GM12892 (cell line): ENCODE measurements at regions not wholly inside any gene's neighbourhood (a gene's known extent, or its start where the extent isn't known, plus 50 kb on each side); places are given as distances from the start of the nearest gene placed in this dataset.

Experiments used
- POLR2A ChIP-seq: IDR thresholded peaks from 2 replicates; pipeline ENCODE4 v1.6.1; 2011; ENCODE audit warnings: low read depth, low read length, control low read depth
- POLR2AphosphoS5 ChIP-seq: IDR thresholded peaks from 2 replicates; pipeline ENCODE4 v1.6.1; 2011; ENCODE audit warnings: low read depth, low read length, control low read depth

DNA sequence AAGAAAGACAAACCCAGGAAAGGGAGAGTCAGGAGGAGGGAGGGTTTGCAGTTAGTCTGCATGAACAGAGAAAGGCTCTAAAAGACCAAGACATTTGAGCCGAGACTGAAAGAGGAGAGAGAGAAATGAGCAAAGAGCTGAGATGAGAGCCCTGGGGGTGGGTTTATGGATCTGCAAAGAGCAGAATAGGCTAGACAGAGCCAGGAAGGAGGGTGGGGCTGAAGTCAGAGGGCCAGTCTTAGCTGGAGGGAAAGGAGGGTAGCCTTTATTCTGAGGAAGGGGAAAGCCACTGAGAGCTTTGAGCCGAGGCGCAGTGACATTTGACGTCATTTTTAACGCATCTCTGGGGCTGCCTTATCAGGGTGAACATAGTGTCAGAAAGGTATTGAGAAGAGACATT, 85.7 kb upstream of the CDH13 start:
- TF ChIP-seq POLR2A = no peak
- no peak for TF ChIP-seq POLR2AphosphoS5
